ENCODE measurements at regions not wholly inside any gene's neighbourhood (a gene's known extent, or its start where the extent isn't known, plus 50 kb on each side); places are given as distances from the start of the nearest gene placed in this dataset.

- Mint-ChIP-seq H3K27ac (no peak overlapping the region), H3K27me3 (ENCODE audit: low read depth in 2 of 2) (no peaks in the 10 kb centered on the region), H3K4me3 (no peak overlapping the region), H3K4me1 (no peaks in the 10 kb centered on the region), H3K9me3 (peaks cover 5 to 20% of the 10 kb centered on the region in 2 donors), H3K36me3 (no peaks in the 10 kb centered on the region)
- DNase-seq (no peak), ATAC-seq (no peak)
- WGBS (ENCODE audit: insufficient coverage): 100% methylated on average over 2 of the region's 2 CpGs
- Histone ChIP-seq H3K9me3 (ENCODE audit: control insufficient read depth, insufficient read depth, low read length) (no peaks in the 10 kb centered on the region), H3K4me1 (ENCODE audit: control insufficient read depth, insufficient read depth, low read length) (no peaks in the 10 kb centered on the region), H3K27ac (ENCODE audit: low read length) (no peak overlapping the region), H3K4me3 (ENCODE audit: low read length) (no peak overlapping the region), H3K27me3 (ENCODE audit: control insufficient read depth, insufficient read depth, low read length) (no peaks in the 10 kb centered on the region), H3K36me3 (ENCODE audit: control insufficient read depth, insufficient read depth, low read length) (no peaks in the 10 kb centered on the region)
- TF ChIP-seq, protein P1, sequence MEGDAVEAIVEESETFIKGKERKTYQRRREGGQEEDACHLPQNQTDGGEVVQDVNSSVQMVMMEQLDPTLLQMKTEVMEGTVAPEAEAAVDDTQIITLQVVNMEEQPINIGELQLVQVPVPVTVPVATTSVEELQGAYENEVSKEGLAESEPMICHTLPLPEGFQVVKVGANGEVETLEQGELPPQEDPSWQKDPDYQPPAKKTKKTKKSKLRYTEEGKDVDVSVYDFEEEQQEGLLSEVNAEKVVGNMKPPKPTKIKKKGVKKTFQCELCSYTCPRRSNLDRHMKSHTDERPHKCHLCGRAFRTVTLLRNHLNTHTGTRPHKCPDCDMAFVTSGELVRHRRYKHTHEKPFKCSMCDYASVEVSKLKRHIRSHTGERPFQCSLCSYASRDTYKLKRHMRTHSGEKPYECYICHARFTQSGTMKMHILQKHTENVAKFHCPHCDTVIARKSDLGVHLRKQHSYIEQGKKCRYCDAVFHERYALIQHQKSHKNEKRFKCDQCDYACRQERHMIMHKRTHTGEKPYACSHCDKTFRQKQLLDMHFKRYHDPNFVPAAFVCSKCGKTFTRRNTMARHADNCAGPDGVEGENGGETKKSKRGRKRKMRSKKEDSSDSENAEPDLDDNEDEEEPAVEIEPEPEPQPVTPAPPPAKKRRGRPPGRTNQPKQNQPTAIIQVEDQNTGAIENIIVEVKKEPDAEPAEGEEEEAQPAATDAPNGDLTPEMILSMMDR (IDR thresholded peaks at IDR 0.05): no peak
- intact Hi-C loops (cut with micrococcal nuclease): no loop called here
Measured at GRCh38 chr9:118538959-118539358, 830.3 kb downstream of the BRINP1 start.

- WGBS (ENCODE audit: insufficient coverage): no CpG with 5 or more reads among the region's 1 CpG
- Mint-ChIP-seq H3K4me3 (no peak overlapping the region), H3K27me3 (ENCODE audit: low read depth in 2 of 2) (no peaks in the 10 kb centered on the region), H3K4me1 (no peaks in the 10 kb centered on the region), H3K36me3 (no peaks in the 10 kb centered on the region), H3K9me3 (peaks cover 12 to 18% of the 10 kb centered on the region in 2 donors), H3K27ac (no peak overlapping the region)
- H3K9me3 ChIP-seq (ENCODE audit: control insufficient read depth, insufficient read depth, low read length): no peaks in the 10 kb centered on the region
- no peaks in the 10 kb centered on the region for H3K27me3 ChIP-seq (ENCODE audit: control insufficient read depth, insufficient read depth, low read length)
- no peak overlapping the region for H3K4me3 ChIP-seq (ENCODE audit: low read length)
- no peaks in the 10 kb centered on the region for H3K36me3 ChIP-seq (ENCODE audit: control insufficient read depth, insufficient read depth, low read length)
- H3K27ac ChIP-seq (ENCODE audit: low read length): no peak overlapping the region
- ATAC-seq (no peak), DNase-seq (no peak)
- no peaks in the 10 kb centered on the region for H3K4me1 ChIP-seq (ENCODE audit: control insufficient read depth, insufficient read depth, low read length)
- TF ChIP-seq, protein P1 (IDR thresholded peaks at IDR 0.05): no peak
- intact Hi-C loops (cut with micrococcal nuclease): no loop called here
Measured at GRCh38 chr9:118553465-118553864, 815.8 kb downstream of the BRINP1 start.

DNA sequence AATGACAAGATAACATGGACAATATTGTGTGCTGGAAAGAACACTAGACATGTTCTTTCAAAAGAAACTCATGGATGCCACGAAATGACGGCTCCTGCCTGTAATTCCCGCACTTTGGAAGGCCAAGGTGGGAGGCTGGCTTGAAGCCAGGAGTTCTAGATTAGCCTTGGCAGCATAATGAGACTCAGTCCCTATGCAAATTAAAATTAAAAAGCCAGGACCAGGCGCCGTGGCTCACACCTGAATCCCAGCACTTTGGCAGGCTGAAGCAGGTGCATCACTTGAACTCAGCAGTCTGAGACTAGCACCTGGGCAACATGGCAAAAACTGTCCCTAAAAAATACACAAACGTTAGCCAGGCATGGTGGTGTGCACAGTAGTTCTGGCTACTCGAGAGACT, 814.2 kb downstream of the BRINP1 start:
- TF ChIP-seq, protein P1 (IDR thresholded peaks at IDR 0.05): no peak
- Histone ChIP-seq H3K4me3 (ENCODE audit: low read length) (no peak overlapping the region), H3K27ac (ENCODE audit: low read length) (no peak overlapping the region), H3K4me1 (ENCODE audit: control insufficient read depth, insufficient read depth, low read length) (no peaks in the 10 kb centered on the region), H3K27me3 (ENCODE audit: control insufficient read depth, insufficient read depth, low read length) (no peaks in the 10 kb centered on the region), H3K9me3 (ENCODE audit: control insufficient read depth, insufficient read depth, low read length) (no peaks in the 10 kb centered on the region), H3K36me3 (ENCODE audit: control insufficient read depth, insufficient read depth, low read length) (no peaks in the 10 kb centered on the region)
- no peak for ATAC-seq
- 79% methylated on average over 7 of the region's 7 CpGs for WGBS (ENCODE audit: insufficient coverage)
- no peak overlapping the region for H3K4me3 Mint-ChIP-seq
- peaks cover 13 to 20% of the 10 kb centered on the region in 2 donors for H3K9me3 Mint-ChIP-seq
- no peak overlapping the region for H3K27ac Mint-ChIP-seq
- DNase-seq: no peak
- no peaks in the 10 kb centered on the region for H3K36me3 Mint-ChIP-seq
- H3K27me3 Mint-ChIP-seq (ENCODE audit: low read depth in 2 of 2): no peaks in the 10 kb centered on the region
- intact Hi-C loops (cut with micrococcal nuclease): no loop called here
- H3K4me1 Mint-ChIP-seq: no peaks in the 10 kb centered on the region

GRCh38 chr9:118558026-118558425, 811.2 kb downstream of the BRINP1 start:
- no peaks in the 10 kb centered on the region for H3K27me3 Mint-ChIP-seq (ENCODE audit: low read depth in 2 of 2)
- H3K36me3 Mint-ChIP-seq: no peaks in the 10 kb centered on the region
- H3K9me3 Mint-ChIP-seq: peaks cover 13 to 17% of the 10 kb centered on the region in 2 donors
- H3K27ac Mint-ChIP-seq: no peak overlapping the region
- H3K4me3 ChIP-seq (ENCODE audit: low read length): no peak overlapping the region
- no peaks in the 10 kb centered on the region for H3K4me1 ChIP-seq (ENCODE audit: control insufficient read depth, insufficient read depth, low read length)
- TF ChIP-seq, protein P1 (IDR thresholded peaks at IDR 0.05): no peak
- H3K9me3 ChIP-seq (ENCODE audit: control insufficient read depth, insufficient read depth, low read length): no peaks in the 10 kb centered on the region
- no peak overlapping the region for H3K27ac ChIP-seq (ENCODE audit: low read length)
- no CpG with 5 or more reads among the region's 1 CpG for WGBS (ENCODE audit: insufficient coverage)
- H3K4me1 Mint-ChIP-seq: no peaks in the 10 kb centered on the region
- intact Hi-C loops (cut with micrococcal nuclease): no loop called here
- H3K27me3 ChIP-seq (ENCODE audit: control insufficient read depth, insufficient read depth, low read length): no peaks in the 10 kb centered on the region
- no peaks in the 10 kb centered on the region for H3K36me3 ChIP-seq (ENCODE audit: control insufficient read depth, insufficient read depth, low read length)
- no peak for ATAC-seq
- DNase-seq: no peak
- no peak overlapping the region for H3K4me3 Mint-ChIP-seq

Data from natural killer cell (primary cell).